ENCODE measurements at regions not wholly inside any gene's neighbourhood (a gene's known extent, or its start where the extent isn't known, plus 50 kb on each side); places are given as distances from the start of the nearest gene placed in this dataset.

DNA sequence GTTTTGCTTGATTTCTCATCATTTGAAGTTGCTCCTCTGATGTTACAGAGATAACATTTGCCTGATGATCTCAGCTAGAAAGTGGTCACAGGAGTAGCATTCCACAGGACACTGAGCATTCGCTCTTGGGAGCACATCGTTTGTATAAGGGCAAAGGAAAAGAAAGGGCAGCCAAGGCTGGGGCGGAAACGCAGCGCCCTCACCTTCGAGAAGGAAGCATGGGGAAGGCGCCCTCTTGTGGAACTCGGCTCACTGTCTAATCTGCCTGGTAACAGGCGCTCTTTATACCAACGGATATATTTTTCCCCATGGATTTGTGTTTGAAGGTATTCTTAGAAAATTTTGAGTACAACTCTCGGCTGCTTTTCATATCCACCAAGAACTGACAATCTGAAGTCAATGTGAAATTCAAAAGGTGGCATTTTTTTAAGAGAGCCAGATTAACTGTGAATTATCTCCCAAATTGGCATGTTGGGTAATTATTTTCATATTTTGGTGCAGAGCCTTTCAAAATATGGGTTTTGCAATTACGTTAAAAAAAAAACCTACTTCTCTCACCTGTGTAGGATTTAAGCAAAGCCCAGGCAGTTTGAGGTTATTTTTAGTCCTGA is 172.7 kb downstream of the CAND1 start:
- Histone ChIP-seq H3K4me3 (ENCODE audit: low read length) (peak overlapping the region; percentile 35; the same call in 1 of the 2 replicates), H4K20me1 (ENCODE audit: insufficient read depth, low read depth, low read length) (no peaks in the 10 kb centered on the region), H3K9me2 (replicated peaks; ENCODE audit: insufficient read depth, low read length) (no peaks in the 10 kb centered on the region), H3K4me1 (ENCODE audit: low read length) (peaks cover 16% of the 10 kb centered on the region), H2AFZ (ENCODE audit: low read length) (peak overlapping the region; percentile 94), H3K9ac (ENCODE audit: low read length) (peak overlapping the region; percentile 56), H3K36me3 (ENCODE audit: insufficient read depth, low read length) (no peaks in the 10 kb centered on the region), H3K27ac (ENCODE audit: low read length) (no peak overlapping the region), H3K9me3 (ENCODE audit: low read length) (no peaks in the 10 kb centered on the region), H3K4me2 (ENCODE audit: low read depth, low read length, poor library complexity, severe bottlenecking) (peak overlapping the region; percentile 52), H3K27me3 (ENCODE audit: low read length) (no peaks in the 10 kb centered on the region), H3K79me2 (ENCODE audit: low read length) (no peaks in the 10 kb centered on the region)
- peak; percentile 93 for DNase-seq

DNA sequence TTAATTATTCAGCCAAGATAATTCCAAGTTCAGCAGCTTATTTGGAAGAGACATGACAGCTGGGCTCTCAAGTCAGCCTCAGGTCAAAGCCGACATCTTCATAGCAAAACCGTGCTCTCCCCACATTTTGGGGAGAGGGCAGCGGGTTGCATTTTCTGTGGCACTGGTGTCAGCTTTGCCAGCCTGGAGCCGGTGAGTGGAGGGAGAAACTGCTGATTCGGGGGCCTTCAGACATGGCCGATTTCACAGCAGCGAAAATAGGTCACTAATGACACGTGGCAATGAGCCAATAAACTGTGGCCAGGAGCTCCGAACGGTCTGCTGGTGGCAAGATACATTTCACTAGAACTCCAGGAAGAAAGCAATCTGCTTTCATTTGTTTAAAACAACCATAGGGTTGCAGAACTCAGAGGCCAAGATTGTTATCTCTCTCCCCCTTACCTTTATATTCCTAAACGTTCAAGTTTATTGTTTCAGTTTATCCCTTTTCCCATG is 173.2 kb downstream of the CAND1 start:
- peak overlapping the region; percentile 52 for H3K4me2 ChIP-seq (ENCODE audit: low read depth, low read length, poor library complexity, severe bottlenecking)
- H3K9ac ChIP-seq (ENCODE audit: low read length) = peak overlapping the region; percentile 18; the same call in 1 of the 2 replicates
- peak overlapping the region; percentile 35; the same call in 1 of the 2 replicates for H3K4me3 ChIP-seq (ENCODE audit: low read length)
- 0 out of 2 replicates have a peak overlapping the region, but pooled peaks have one; percentile 32 for H2AFZ ChIP-seq (ENCODE audit: low read length)
- no peaks in the 10 kb centered on the region for H3K36me3 ChIP-seq (ENCODE audit: insufficient read depth, low read length)
- H3K27me3 ChIP-seq (ENCODE audit: low read length) = no peaks in the 10 kb centered on the region
- H3K27ac ChIP-seq (ENCODE audit: low read length) = no peak overlapping the region
- no peaks in the 10 kb centered on the region for H4K20me1 ChIP-seq (ENCODE audit: insufficient read depth, low read depth, low read length)
- H3K9me2 ChIP-seq (replicated peaks; ENCODE audit: insufficient read depth, low read length) = no peaks in the 10 kb centered on the region
- no peak for DNase-seq
- H3K79me2 ChIP-seq (ENCODE audit: low read length) = no peaks in the 10 kb centered on the region
- peaks cover 16% of the 10 kb centered on the region for H3K4me1 ChIP-seq (ENCODE audit: low read length)
- H3K9me3 ChIP-seq (ENCODE audit: low read length) = no peaks in the 10 kb centered on the region

DNA sequence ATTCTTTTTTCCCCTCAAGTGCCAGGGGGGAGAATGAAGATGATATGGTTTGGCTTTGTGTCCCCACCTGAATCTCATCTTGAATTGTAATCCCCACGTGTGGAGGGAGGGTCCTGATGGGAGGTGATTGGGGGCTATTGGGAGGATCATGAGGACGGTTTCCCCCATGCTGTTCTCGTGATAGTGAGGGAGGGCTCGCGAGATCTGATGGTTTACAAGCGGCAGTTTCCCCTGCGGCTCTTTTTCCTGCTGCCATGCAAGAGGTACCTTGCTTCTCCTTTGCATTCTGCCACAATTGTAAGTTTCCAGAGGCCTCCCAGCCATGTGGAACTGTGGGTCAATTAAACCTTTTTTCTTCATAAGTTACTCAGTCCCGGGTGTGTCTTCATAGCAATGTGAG is 173.7 kb downstream of the CAND1 start:
- Histone ChIP-seq H3K36me3 (ENCODE audit: insufficient read depth, low read length) (no peaks in the 10 kb centered on the region), H3K27ac (ENCODE audit: low read length) (no peak overlapping the region), H3K79me2 (ENCODE audit: low read length) (no peaks in the 10 kb centered on the region), H3K4me3 (ENCODE audit: low read length) (no peak overlapping the region), H3K27me3 (ENCODE audit: low read length) (no peaks in the 10 kb centered on the region), H3K9me3 (ENCODE audit: low read length) (no peaks in the 10 kb centered on the region), H4K20me1 (ENCODE audit: insufficient read depth, low read depth, low read length) (no peaks in the 10 kb centered on the region), H3K4me1 (ENCODE audit: low read length) (peaks cover 16% of the 10 kb centered on the region), H3K9me2 (replicated peaks; ENCODE audit: insufficient read depth, low read length) (no peaks in the 10 kb centered on the region), H3K4me2 (ENCODE audit: low read depth, low read length, poor library complexity, severe bottlenecking) (no peak overlapping the region), H2AFZ (ENCODE audit: low read length) (no peak overlapping the region), H3K9ac (ENCODE audit: low read length) (no peak overlapping the region)
- no peak for DNase-seq

DNA sequence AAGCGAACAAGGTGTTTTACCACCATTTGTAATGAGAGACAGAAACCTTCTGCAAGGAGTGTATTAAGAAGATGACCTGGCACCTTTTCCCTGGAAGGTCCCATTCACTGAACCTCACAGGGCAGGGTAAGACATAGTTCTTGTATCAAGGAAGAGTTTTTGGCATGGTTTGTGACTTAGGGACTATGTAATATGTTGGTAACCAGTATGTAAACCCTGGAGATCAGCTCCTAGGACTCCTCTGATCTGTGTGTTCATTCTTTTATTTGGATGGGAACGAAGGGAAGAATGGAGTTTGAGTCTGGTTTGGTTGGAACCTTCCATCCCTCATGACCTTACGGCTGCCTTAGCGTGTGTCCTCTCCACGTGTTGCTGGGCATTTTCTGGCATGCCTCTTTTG is 175.4 kb downstream of the CAND1 start:
- no peaks in the 10 kb centered on the region for H3K9me3 ChIP-seq (ENCODE audit: low read length)
- H3K27me3 ChIP-seq (ENCODE audit: low read length) = no peaks in the 10 kb centered on the region
- H3K36me3 ChIP-seq (ENCODE audit: insufficient read depth, low read length) = no peaks in the 10 kb centered on the region
- H3K4me2 ChIP-seq (ENCODE audit: low read depth, low read length, poor library complexity, severe bottlenecking) = no peak overlapping the region
- no peak overlapping the region for H3K27ac ChIP-seq (ENCODE audit: low read length)
- H3K4me1 ChIP-seq (ENCODE audit: low read length) = peaks cover 28% of the 10 kb centered on the region
- H3K79me2 ChIP-seq (ENCODE audit: low read length) = no peaks in the 10 kb centered on the region
- no peak overlapping the region for H2AFZ ChIP-seq (ENCODE audit: low read length)
- DNase-seq = no peak
- no peak overlapping the region for H3K4me3 ChIP-seq (ENCODE audit: low read length)
- H3K9me2 ChIP-seq (replicated peaks; ENCODE audit: insufficient read depth, low read length) = no peaks in the 10 kb centered on the region
- H4K20me1 ChIP-seq (ENCODE audit: insufficient read depth, low read depth, low read length) = no peaks in the 10 kb centered on the region
- H3K9ac ChIP-seq (ENCODE audit: low read length) = no peak overlapping the region

DNA sequence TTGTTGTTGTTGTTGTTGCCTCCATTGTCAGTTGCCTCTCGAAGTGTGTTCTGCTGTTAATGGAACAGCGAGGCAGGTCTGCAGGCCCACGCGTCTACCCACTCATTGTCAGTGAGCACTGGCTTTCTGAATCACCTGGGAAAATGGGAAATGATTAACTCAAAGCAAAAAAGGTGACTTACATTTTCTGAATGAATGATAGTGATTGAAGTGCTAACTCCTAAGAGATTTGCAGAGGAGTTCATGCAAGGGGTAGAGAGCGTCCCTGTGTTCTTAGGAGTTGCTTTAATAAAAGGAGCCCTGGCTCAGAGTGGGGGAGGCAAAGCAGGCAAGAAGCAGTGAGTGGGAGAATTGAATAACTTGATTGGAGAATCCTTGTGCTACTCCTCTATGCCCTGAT is 177.6 kb downstream of the CAND1 start:
- no peak overlapping the region for H2AFZ ChIP-seq (ENCODE audit: low read length)
- no peaks in the 10 kb centered on the region for H3K9me2 ChIP-seq (replicated peaks; ENCODE audit: insufficient read depth, low read length)

DNA sequence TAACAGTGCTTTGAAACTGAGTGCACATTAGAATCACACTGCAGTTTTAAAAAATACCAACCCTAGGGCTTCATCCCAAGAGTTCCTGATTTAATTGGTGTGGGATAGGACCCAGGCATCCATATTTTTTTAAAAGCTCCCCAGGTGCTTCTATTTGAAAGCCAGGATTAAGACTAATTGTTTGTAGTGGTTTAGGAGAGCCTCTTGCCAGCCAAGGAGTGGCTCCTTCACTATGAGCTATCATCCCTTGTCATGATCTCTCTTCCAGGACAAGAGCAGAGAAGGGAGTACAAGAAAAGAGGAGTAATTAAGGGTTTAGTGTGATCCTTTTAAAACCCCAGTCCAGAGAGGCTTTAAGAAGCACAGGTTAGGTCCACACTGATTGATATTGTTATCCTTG is 178.0 kb downstream of the CAND1 start:
- no peak overlapping the region for H3K4me3 ChIP-seq (ENCODE audit: low read length)
- no peaks in the 10 kb centered on the region for H3K9me3 ChIP-seq (ENCODE audit: low read length)
- H3K9me2 ChIP-seq (replicated peaks; ENCODE audit: insufficient read depth, low read length) = no peaks in the 10 kb centered on the region
- H3K4me2 ChIP-seq (ENCODE audit: low read depth, low read length, poor library complexity, severe bottlenecking) = no peak overlapping the region
- H3K9ac ChIP-seq (ENCODE audit: low read length) = no peak overlapping the region
- no peak overlapping the region for H3K27ac ChIP-seq (ENCODE audit: low read length)
- H2AFZ ChIP-seq (ENCODE audit: low read length) = no peak overlapping the region
- no peaks in the 10 kb centered on the region for H3K79me2 ChIP-seq (ENCODE audit: low read length)
- H3K36me3 ChIP-seq (ENCODE audit: insufficient read depth, low read length) = no peaks in the 10 kb centered on the region
- H3K4me1 ChIP-seq (ENCODE audit: low read length) = peaks cover 44% of the 10 kb centered on the region
- DNase-seq = no peak
- no peaks in the 10 kb centered on the region for H4K20me1 ChIP-seq (ENCODE audit: insufficient read depth, low read depth, low read length)
- no peaks in the 10 kb centered on the region for H3K27me3 ChIP-seq (ENCODE audit: low read length)

More for the DNA sequence above, 177.6 kb downstream of the CAND1 start:
- H3K4me3 ChIP-seq (ENCODE audit: low read length) = no peak overlapping the region
- H3K27ac ChIP-seq (ENCODE audit: low read length) = no peak overlapping the region
- no peaks in the 10 kb centered on the region for H3K79me2 ChIP-seq (ENCODE audit: low read length)
- no peak for DNase-seq
- H4K20me1 ChIP-seq (ENCODE audit: insufficient read depth, low read depth, low read length) = no peaks in the 10 kb centered on the region
- H3K4me1 ChIP-seq (ENCODE audit: low read length) = peaks cover 44% of the 10 kb centered on the region
- H3K36me3 ChIP-seq (ENCODE audit: insufficient read depth, low read length) = no peaks in the 10 kb centered on the region
- H3K9ac ChIP-seq (ENCODE audit: low read length) = no peak overlapping the region
- no peaks in the 10 kb centered on the region for H3K9me3 ChIP-seq (ENCODE audit: low read length)
- H3K4me2 ChIP-seq (ENCODE audit: low read depth, low read length, poor library complexity, severe bottlenecking) = no peak overlapping the region
- no peaks in the 10 kb centered on the region for H3K27me3 ChIP-seq (ENCODE audit: low read length)

DNA sequence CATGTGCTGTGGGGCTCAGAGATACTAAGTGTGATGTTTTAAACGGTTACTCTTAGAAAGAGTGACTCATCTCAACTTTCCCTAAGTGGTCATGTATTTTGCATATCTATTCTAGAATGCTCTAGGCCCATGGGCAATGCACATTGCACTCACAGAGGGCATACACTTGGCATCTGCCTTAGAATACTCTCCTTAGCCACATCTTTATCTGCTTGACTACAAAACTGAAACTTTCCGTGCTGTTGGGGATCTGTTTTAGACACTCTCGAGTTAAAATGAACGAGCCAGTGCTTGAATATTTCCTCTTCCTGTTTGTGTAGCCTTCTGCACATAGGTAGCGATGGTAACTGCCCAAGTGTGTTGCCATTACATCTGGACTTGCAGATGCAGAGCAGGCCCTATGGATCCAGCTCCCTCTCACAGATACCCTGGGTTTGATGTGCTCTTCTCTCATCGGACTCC is 180.5 kb downstream of the CAND1 start:
- Histone ChIP-seq H3K4me1 (ENCODE audit: low read length) (peaks cover 48% of the 10 kb centered on the region), H4K20me1 (ENCODE audit: insufficient read depth, low read depth, low read length) (no peaks in the 10 kb centered on the region), H3K27me3 (ENCODE audit: low read length) (no peaks in the 10 kb centered on the region), H3K79me2 (ENCODE audit: low read length) (no peaks in the 10 kb centered on the region), H3K36me3 (ENCODE audit: insufficient read depth, low read length) (no peaks in the 10 kb centered on the region), H3K9ac (ENCODE audit: low read length) (peak overlapping the region; percentile 11; the same call in 1 of the 2 replicates), H3K9me3 (ENCODE audit: low read length) (no peaks in the 10 kb centered on the region), H3K4me2 (ENCODE audit: low read depth, low read length, poor library complexity, severe bottlenecking) (peak overlapping the region; percentile 44), H3K4me3 (ENCODE audit: low read length) (peak overlapping the region; percentile 0; the same call in 1 of the 2 replicates), H3K9me2 (replicated peaks; ENCODE audit: insufficient read depth, low read length) (no peaks in the 10 kb centered on the region), H2AFZ (ENCODE audit: low read length) (no peak overlapping the region), H3K27ac (ENCODE audit: low read length) (peak overlapping the region; percentile 62)
- peak; percentile 90 for DNase-seq

DNA sequence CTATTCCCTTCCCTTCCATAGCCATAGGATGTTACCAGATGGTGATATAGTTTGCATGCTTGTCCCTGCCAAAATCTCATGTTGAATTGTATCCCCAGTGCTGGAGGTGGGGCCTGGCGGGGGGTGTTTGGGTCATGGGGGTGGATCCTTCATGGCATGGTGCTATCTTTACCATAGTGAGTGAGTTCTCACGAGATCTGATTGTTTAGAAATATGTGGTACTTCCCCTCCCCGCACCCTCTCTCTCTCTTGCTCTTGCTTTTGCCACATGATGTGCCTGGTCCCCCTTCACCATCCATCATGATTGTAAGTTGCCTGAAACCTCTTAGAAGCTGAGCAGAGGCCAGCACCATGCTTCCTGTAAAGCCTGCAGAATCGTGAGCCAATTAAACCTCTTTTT is 181.3 kb downstream of the CAND1 start:
- H3K9ac ChIP-seq (ENCODE audit: low read length) = no peak overlapping the region
- no peak overlapping the region; the same call in 1 of the 2 replicates for H3K27ac ChIP-seq (ENCODE audit: low read length)
- H3K4me1 ChIP-seq (ENCODE audit: low read length) = peaks cover 48% of the 10 kb centered on the region
- H3K79me2 ChIP-seq (ENCODE audit: low read length) = no peaks in the 10 kb centered on the region
- H4K20me1 ChIP-seq (ENCODE audit: insufficient read depth, low read depth, low read length) = no peaks in the 10 kb centered on the region
- H3K4me3 ChIP-seq (ENCODE audit: low read length) = no peak overlapping the region
- no peak for DNase-seq
- no peaks in the 10 kb centered on the region for H3K36me3 ChIP-seq (ENCODE audit: insufficient read depth, low read length)
- H3K27me3 ChIP-seq (ENCODE audit: low read length) = no peaks in the 10 kb centered on the region
- no peaks in the 10 kb centered on the region for H3K9me2 ChIP-seq (replicated peaks; ENCODE audit: insufficient read depth, low read length)
- H3K9me3 ChIP-seq (ENCODE audit: low read length) = no peaks in the 10 kb centered on the region
- peak overlapping the region; percentile 44 for H3K4me2 ChIP-seq (ENCODE audit: low read depth, low read length, poor library complexity, severe bottlenecking)
- no peak overlapping the region for H2AFZ ChIP-seq (ENCODE audit: low read length)
